Peyer's patch (tissue), 4 donors: ENCODE measurements at regions not wholly inside any gene's neighbourhood (a gene's known extent, or its start where the extent isn't known, plus 50 kb on each side); places are given as distances from the start of the nearest gene placed in this dataset.
"Not testable (repeated sequence)": the region's sequence is repeated elsewhere in the genome, so short reads cannot be mapped to it uniquely, and the experiment has no call there.

ENCODE experiments used
- DNase-seq, 3 donors: peaks; one replicate each; pipeline ENCODE4 v3.0.0-alpha.2; 2017 to 2019
- H3K27ac ChIP-seq, 4 donors: fragments of 200-600 bp; sonication (generic); one replicate each; pipeline ENCODE4 v1.5.1; 2016 to 2019
- H3K27me3 ChIP-seq, 2 donors: fragments of 200-600 bp; sonication (generic); one replicate each; pipeline ENCODE4 v1.5.1; 2019
- H3K36me3 ChIP-seq, 3 donors: fragments of 200-600 bp; sonication (generic); one replicate each; pipeline ENCODE4 v1.5.1; 2016 to 2019
- H3K4me1 ChIP-seq, 4 donors: fragments of 200-600 bp; sonication (generic); one replicate each; pipeline ENCODE4 v1.5.1; 2016 to 2019
- H3K4me3 ChIP-seq, 4 donors: fragments of 200-600 bp; sonication (generic); 1 replicate in 3 of 4; 2 replicates in 1 of 4; pipeline ENCODE4 v1.5.1; 2016 to 2019; ENCODE audit warnings: mild to moderate bottlenecking in 1 of 4
- H3K9me3 ChIP-seq, 4 donors: fragments of 200-600 bp; sonication (generic); one replicate each; pipeline ENCODE4 v1.5.1; 2016 to 2019; ENCODE audit warnings: mild to moderate bottlenecking in 1 of 4
- POLR2A ChIP-seq, 2 donors: fragments of 450-650 bp; IDR thresholded peaks; one replicate each; pipeline ENCODE4 v1.5.1; 2017; ENCODE audit warnings: antibody characterized with exemption in 2 of 2, mild to moderate bottlenecking in 2 of 2, moderate library complexity in 2 of 2
- TF ChIP-seq, protein P1 (sequence below), 6 experiments: fragments of 450-650 bp in 4 of 6; fragments of 200-600 bp in 2 of 6; sonication (generic) in 1 of 6; IDR thresholded peaks; one replicate each; pipeline ENCODE4 v1.5.1; 2017 to 2019; ENCODE audit warnings: antibody characterized with exemption in 6 of 6, mild to moderate bottlenecking in 3 of 6, moderate library complexity in 1 of 6

DNA sequence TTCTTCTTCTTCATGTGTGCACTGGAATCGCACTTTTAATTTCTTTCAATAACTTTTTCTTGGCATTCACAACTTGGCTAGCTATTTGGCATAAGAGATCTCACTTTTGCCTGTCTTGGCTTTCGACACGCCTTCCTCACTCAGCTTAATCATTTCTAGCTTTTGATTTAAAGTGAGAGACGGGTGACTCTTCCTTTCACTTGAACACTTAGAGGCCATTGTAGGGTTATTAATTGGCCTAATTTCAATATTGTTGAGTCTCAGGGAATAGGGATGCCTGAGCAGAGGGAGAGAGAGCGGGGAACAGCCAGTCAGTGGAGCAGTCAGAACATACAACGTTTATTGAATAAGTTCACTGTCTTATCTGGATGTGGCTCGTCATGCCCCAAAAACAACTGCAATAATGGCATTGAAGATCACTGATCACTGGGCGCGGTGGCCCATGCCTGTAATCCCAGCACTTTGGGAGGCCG, 200.3 kb downstream of the SEC14L1 start:
- Histone ChIP-seq H3K27me3 (no peaks in the 10 kb centered on the region), H3K36me3 (no peaks in the 10 kb centered on the region), H3K4me1 (peaks cover 0 to 15% (median 8%) of the 10 kb centered on the region in 4 donors), H3K9me3 (no peaks in the 10 kb centered on the region), H3K4me3 (no peak overlapping the region), H3K27ac (peak overlapping the region in 3 of 4 donors; percentile 6 to 31 (median 23))
- no peak for TF ChIP-seq POLR2A (IDR thresholded peaks at IDR 0.05)
- TF ChIP-seq, protein P1, sequence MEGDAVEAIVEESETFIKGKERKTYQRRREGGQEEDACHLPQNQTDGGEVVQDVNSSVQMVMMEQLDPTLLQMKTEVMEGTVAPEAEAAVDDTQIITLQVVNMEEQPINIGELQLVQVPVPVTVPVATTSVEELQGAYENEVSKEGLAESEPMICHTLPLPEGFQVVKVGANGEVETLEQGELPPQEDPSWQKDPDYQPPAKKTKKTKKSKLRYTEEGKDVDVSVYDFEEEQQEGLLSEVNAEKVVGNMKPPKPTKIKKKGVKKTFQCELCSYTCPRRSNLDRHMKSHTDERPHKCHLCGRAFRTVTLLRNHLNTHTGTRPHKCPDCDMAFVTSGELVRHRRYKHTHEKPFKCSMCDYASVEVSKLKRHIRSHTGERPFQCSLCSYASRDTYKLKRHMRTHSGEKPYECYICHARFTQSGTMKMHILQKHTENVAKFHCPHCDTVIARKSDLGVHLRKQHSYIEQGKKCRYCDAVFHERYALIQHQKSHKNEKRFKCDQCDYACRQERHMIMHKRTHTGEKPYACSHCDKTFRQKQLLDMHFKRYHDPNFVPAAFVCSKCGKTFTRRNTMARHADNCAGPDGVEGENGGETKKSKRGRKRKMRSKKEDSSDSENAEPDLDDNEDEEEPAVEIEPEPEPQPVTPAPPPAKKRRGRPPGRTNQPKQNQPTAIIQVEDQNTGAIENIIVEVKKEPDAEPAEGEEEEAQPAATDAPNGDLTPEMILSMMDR (IDR thresholded peaks at IDR 0.05) = no peak
- DNase-seq = peak in 2 of 3 donors; percentile 13 to 47

DNA sequence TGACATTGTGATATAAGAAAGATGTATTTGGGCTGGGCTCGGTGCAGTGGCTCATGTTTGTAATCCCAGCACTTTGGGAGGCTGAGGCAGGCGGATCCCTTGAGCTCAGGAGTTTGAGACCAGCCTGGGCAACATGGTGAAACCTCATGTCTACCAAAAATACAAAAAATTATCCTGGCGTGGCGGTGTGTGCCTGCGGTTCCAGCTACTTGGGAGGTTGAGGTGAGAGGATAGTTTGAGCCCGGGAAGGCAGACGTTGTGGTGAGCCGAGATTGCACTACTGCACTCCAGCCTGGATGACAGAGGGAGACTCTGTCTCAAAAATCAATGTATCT, 201.9 kb downstream of the SEC14L1 start:
- H3K36me3 ChIP-seq = not testable (repeated sequence)

DNA sequence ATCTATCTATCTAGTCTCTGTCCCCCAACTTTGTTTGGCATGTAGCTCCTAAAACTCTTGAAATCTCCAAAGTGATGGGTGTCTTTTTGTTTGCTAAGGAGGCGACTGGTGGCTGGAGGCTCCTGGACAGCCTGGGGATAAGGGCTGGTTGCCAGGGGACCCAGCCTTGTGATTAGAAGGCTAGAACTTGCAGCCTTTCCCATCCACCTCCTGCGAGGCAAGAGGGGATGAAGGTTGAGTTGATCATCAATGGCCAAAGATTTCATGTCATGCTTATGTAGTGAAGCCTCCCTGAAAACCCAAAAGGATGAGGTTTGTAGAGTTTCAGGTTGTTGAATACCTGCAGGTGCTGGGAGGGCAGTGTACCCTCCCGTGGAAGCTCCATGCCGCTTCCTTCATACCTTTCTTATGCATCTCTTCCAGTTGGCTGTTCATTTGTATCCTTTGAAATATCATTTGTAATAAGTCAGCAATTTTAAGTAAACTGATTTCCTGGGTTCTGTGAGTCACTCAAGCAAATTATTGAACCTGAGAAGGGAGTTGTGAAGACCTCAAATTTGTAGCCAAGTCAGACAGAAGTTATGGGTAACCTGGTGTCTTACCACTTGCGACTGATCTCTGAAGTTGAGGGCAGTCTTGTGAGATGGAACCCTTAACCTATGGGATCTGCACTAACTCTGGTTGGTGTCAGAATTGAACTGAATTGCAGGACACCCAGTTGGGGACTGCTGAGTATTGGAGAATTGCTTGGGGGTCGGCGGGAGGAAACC, 202.4 kb downstream of the SEC14L1 start:
- DNase-seq = peak in 2 of 3 donors; percentile 14 to 33
- Histone ChIP-seq H3K36me3 (no peaks in the 10 kb centered on the region), H3K27me3 (no peaks in the 10 kb centered on the region), H3K4me1 (peaks cover 0 to 15% (median 8%) of the 10 kb centered on the region in 4 donors), H3K9me3 (no peaks in the 10 kb centered on the region), H3K27ac (peak overlapping the region; percentile 53 to 83 (median 70)), H3K4me3 (no peak overlapping the region)
- TF ChIP-seq POLR2A (IDR thresholded peaks at IDR 0.05) = no peak

More for the DNA sequence above, 201.9 kb downstream of the SEC14L1 start:
- not testable (repeated sequence) for H3K4me3 ChIP-seq, H3K27me3 ChIP-seq, H3K9me3 ChIP-seq
- peaks cover 0 to 15% (median 8%) of the 10 kb centered on the region in 4 donors for H3K4me1 ChIP-seq
- H3K27ac ChIP-seq = peak overlapping the region; percentile 53 to 83 (median 70)
- DNase-seq = peak in 1 of 3 donors; percentile 20

DNA sequence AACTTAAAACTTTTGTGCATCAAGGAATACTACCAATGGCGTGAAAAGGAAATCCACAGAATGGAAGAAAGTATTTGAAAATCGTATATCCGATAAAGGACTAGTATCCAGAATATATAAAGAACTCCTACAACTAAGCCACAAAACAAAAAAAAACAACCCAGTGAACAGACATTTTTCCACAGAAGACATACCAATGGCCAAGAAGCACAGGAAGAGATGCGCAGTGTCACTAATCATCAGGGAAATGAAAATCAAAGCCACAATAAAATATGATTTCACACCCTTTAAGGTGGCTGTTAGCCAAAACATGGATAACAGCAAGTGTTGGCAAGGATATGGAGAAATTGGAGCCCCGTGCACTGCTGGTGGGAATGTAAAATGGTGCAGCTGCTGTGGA, 203.3 kb downstream of the SEC14L1 start:
- no peaks in the 10 kb centered on the region for H3K27me3 ChIP-seq
- TF ChIP-seq, protein P1 (IDR thresholded peaks at IDR 0.05) = no peak
- TF ChIP-seq POLR2A (IDR thresholded peaks at IDR 0.05) = no peak
- H3K27ac ChIP-seq = no peak overlapping the region
- peaks cover 0 to 15% (median 8%) of the 10 kb centered on the region in 4 donors for H3K4me1 ChIP-seq
- no peaks in the 10 kb centered on the region for H3K36me3 ChIP-seq
- no peaks in the 10 kb centered on the region for H3K9me3 ChIP-seq
- DNase-seq = no peak
- H3K4me3 ChIP-seq = no peak overlapping the region

DNA sequence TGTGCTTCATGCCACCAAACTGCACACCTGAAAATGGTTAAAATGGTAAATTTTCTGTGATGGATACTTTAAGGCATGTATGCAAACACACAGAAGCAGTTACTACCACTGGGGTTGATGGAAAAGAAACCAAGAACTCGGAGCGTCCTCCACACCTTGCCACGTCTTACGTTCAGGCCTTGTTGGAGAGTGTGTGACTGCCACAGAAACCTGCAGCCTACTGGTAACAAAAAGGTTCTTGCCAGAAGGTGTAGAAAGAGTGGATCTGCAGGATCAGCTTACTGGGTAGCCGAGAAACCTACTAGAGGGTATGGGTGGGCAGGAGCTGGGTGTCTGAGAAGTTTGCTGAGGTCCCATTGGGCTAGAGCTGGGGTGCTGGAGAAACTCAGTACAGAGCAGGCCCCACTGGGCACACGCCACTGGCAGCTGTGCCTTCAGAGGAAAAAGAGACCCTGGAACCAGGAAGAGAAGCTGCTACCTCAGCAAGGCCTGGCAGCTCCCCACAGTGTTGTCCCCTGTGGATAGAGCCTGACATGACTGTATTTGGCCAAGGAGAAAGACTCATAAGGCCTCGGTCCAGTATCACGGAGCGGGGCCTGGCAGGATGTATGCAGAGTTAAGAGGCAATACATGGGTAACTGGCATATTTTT, 204.6 kb downstream of the SEC14L1 start:
- no peaks in the 10 kb centered on the region for H3K36me3 ChIP-seq
- peaks cover 0 to 23% (median 8%) of the 10 kb centered on the region in 4 donors for H3K4me1 ChIP-seq
- no peak overlapping the region for H3K27ac ChIP-seq
- peak in 1 of 3 donors; percentile 16 for DNase-seq
- H3K4me3 ChIP-seq = no peak overlapping the region
- TF ChIP-seq, protein P1 (IDR thresholded peaks at IDR 0.05) = no peak
- no peak for TF ChIP-seq POLR2A (IDR thresholded peaks at IDR 0.05)
- H3K27me3 ChIP-seq = no peaks in the 10 kb centered on the region
- no peaks in the 10 kb centered on the region for H3K9me3 ChIP-seq

DNA sequence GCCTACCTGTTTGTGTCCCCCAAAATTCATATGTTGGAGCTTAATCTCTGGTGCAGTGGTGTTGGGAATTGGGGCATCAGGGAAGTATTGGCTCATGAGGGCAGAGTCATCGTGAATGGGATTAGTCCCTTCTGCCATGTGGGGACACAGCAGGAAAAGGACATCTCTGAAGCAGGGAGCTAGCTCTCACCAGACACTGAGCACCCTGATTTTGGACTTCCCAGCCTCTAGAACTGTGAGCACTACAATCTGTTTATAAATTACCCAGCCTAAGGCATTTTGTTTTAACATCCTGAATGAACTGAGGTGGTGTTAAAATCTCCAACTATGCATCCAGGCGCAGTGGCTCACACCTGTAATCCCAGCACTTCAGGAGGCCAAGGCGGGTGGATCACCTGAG, 206.0 kb downstream of the SEC14L1 start:
- H3K4me1 ChIP-seq = peaks cover 0 to 23% (median 8%) of the 10 kb centered on the region in 4 donors
- H3K27me3 ChIP-seq = no peaks in the 10 kb centered on the region
- H3K27ac ChIP-seq = no peak overlapping the region
- TF ChIP-seq, protein P1 (IDR thresholded peaks at IDR 0.05) = no peak
- TF ChIP-seq POLR2A (IDR thresholded peaks at IDR 0.05) = no peak
- no peaks in the 10 kb centered on the region for H3K36me3 ChIP-seq
- H3K9me3 ChIP-seq = no peaks in the 10 kb centered on the region
- no peak overlapping the region for H3K4me3 ChIP-seq
- DNase-seq = no peak
